Left ventricle myocardium inferior (tissue), 1 donor: ENCODE measurements at regions not wholly inside any gene's neighbourhood (a gene's known extent, or its start where the extent isn't known, plus 50 kb on each side); places are given as distances from the start of the nearest gene placed in this dataset.

Experiments
- DNase-seq: peaks from one replicate; pipeline ENCODE4 v3.0.0-alpha.2; 2020
- H3K27ac ChIP-seq: fragments of 200-600 bp; replicated peaks from 2 replicates; pipeline ENCODE4 v1.8.0; 2021
- H3K27me3 ChIP-seq: fragments of 200-600 bp; 2 replicates; pipeline ENCODE4 v1.8.0; 2021; ENCODE audit warnings: low read depth
- H3K36me3 ChIP-seq: fragments of 200-600 bp; 2 replicates; pipeline ENCODE4 v1.8.0; 2021
- H3K4me1 ChIP-seq: fragments of 200-600 bp; 2 replicates; pipeline ENCODE4 v1.8.0; 2021
- H3K4me3 ChIP-seq: fragments of 200-600 bp; 2 replicates; pipeline ENCODE4 v1.8.0; 2021; ENCODE audit warnings: mild to moderate bottlenecking, moderate library complexity
- H3K9me3 ChIP-seq: fragments of 200-600 bp; replicated peaks from 2 replicates; pipeline ENCODE4 v1.8.0; 2021
- intact Hi-C: fragments of 100-400 bp; cut with micrococcal nuclease; formaldehyde crosslinking; loops from one replicate; pipeline ENCODE4 v1.11.0; 2022
- TF ChIP-seq, protein P1 (sequence below): fragments of 200-600 bp; IDR thresholded peaks from 2 replicates; pipeline ENCODE4 v1.8.0; 2021; ENCODE audit warnings: antibody characterized with exemption, mild to moderate bottlenecking, borderline replicate concordance
- donor health status: DM: no; HTN: yes; CAD: no; lungs with severe emphysema.

DNA sequence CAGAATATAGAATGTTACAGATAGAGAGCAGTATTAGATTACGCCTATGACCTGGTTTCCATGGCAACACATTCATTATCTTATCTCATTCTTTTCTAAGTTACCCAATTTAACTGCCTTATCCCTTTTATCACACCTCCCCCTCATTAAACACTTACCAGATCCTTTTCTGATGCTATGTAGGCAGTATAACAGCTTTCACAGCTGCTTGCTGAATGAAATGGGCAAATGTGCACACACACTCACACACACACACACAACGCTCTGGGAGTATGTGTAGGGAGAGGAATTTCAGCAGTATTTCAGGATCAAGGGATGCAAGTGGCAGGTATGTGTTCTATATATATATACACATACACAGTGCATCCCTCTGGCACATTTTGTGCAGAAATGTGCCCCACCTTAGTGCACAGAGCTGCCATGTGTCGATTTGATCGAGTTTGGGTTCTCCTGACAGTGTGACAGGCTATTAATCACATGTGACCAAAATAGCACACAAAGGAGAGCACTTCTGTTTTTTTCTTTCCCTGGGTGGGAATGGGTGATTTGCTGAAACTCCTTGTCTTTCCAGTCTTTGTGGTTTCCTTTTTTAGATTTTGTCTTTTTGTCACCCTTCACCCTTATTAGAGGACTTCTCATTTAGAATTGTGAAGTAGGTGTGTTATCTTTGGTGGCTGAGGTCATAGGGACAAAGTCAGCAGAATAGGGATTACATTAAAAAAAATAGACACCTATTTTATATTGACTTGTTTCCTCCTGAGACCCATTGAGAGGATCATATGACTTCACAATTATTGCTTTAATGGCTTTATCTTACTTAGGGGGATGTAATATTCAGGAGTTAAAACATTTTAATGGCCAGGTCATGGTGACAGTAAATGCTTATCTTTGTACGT is 553.7 kb downstream of the PDCD6IP start:
- no peaks in the 10 kb centered on the region for H3K36me3 ChIP-seq
- H3K27ac ChIP-seq: no peak overlapping the region

DNA sequence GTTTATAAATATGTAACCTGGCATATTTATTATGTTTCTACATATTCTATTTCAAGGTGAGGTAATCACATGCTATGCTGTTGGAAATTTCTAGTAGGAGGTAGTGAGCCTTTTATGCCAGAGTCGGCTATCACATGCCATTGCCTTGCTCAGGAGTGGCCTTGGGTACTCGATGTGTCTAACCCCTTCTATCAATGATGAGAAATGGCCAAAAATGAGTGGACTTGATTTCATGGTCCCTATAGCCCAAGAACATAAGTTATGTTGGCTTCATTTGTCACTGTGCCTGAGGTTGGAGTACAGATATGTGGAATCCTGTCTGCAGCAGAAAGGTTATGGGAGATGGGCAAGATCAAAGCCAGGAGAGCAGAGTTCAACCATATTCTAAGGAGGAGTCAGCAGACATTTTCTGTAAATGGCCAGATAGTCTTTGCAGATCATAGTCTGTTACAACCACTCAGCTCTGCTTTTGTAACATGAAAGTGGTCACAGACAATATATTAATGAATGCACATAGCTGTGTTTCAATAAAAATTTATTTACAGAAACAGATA is 554.4 kb downstream of the PDCD6IP start:
- DNase-seq: no peak
- intact Hi-C loops: no loop called here
- H3K4me3 ChIP-seq: no peak overlapping the region
- no peaks in the 10 kb centered on the region for H3K36me3 ChIP-seq
- H3K27me3 ChIP-seq: no peaks in the 10 kb centered on the region
- no peak overlapping the region for H3K27ac ChIP-seq
- TF ChIP-seq, protein P1, sequence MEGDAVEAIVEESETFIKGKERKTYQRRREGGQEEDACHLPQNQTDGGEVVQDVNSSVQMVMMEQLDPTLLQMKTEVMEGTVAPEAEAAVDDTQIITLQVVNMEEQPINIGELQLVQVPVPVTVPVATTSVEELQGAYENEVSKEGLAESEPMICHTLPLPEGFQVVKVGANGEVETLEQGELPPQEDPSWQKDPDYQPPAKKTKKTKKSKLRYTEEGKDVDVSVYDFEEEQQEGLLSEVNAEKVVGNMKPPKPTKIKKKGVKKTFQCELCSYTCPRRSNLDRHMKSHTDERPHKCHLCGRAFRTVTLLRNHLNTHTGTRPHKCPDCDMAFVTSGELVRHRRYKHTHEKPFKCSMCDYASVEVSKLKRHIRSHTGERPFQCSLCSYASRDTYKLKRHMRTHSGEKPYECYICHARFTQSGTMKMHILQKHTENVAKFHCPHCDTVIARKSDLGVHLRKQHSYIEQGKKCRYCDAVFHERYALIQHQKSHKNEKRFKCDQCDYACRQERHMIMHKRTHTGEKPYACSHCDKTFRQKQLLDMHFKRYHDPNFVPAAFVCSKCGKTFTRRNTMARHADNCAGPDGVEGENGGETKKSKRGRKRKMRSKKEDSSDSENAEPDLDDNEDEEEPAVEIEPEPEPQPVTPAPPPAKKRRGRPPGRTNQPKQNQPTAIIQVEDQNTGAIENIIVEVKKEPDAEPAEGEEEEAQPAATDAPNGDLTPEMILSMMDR: no peak
- H3K9me3 ChIP-seq: no peaks in the 10 kb centered on the region
- no peaks in the 10 kb centered on the region for H3K4me1 ChIP-seq

More for the DNA sequence above, 553.7 kb downstream of the PDCD6IP start:
- Histone ChIP-seq H3K4me1 (no peaks in the 10 kb centered on the region), H3K9me3 (no peaks in the 10 kb centered on the region), H3K27me3 (no peaks in the 10 kb centered on the region), H3K4me3 (no peak overlapping the region)
- intact Hi-C loops: no loop called here
- TF ChIP-seq, protein P1: no peak
- no peak for DNase-seq

DNA sequence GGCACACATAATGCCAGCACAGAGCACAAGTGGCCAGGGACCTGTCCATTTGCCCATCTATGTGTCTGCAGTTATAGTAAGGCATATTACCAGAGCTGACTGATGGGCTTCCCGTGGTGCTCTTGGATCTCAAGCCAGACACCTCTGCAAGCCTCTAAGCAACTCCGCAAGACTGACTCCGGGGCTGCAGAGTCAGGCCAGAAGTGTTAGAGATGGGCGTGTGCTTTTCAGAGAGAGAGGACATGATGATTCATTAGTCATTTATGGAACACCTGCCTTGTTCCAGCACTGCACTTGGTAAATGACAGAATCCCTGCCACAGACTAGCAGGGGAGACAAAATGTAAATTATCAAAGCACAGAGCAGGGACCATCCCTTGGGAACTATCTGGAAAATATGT is 559.0 kb downstream of the PDCD6IP start:
- TF ChIP-seq, protein P1: no peak
- intact Hi-C loops: no loop called here

DNA sequence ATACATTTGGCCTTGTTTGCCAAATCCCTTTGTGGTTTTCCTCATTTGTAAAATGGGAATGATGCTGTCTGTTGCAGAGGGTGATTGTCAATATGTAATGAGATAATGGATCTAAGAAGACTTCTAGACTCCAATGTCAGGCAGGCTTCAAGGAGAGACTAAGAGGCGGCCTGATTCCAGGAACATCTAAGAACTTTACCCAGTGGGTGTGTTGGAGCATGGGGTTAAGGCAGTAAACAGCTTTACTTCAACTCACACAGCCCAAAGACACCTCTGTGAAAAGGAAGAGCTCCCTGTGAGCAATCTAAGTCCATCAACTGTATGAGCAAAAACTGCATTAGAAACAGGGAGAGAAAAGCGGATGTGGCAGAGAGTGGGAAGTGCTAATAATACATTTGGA is 560.6 kb downstream of the PDCD6IP start:
- TF ChIP-seq, protein P1: no peak
- intact Hi-C loops: no loop called here
- no peaks in the 10 kb centered on the region for H3K36me3 ChIP-seq
- peaks cover 2% of the 10 kb centered on the region for H3K9me3 ChIP-seq
- no peak overlapping the region for H3K4me3 ChIP-seq
- H3K4me1 ChIP-seq: no peaks in the 10 kb centered on the region
- H3K27ac ChIP-seq: no peak overlapping the region
- no peaks in the 10 kb centered on the region for H3K27me3 ChIP-seq
- no peak for DNase-seq

More for the DNA sequence above, 559.0 kb downstream of the PDCD6IP start:
- Histone ChIP-seq H3K9me3 (no peaks in the 10 kb centered on the region), H3K4me1 (no peaks in the 10 kb centered on the region), H3K27ac (no peak overlapping the region), H3K4me3 (no peak overlapping the region), H3K27me3 (no peaks in the 10 kb centered on the region), H3K36me3 (no peaks in the 10 kb centered on the region)
- no peak for DNase-seq

DNA sequence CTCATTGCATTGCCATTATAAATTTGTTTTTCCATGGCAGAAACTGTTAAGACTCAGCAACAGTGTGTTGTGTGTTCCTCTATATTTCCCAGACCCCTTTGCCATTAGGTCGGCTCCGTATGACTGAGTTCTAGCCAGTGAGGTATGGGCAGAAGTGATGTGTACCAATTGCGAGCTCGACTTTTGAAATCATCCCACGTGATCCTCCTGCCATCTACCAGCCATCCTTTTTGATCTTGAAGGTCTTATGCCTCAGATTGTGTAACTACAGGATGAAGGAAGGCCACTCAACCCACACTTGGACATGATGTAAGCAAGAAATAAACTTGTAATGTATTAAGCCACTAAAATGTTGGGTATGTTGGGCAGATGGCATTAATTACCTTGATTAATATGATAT is 562.3 kb downstream of the PDCD6IP start:
- H3K27ac ChIP-seq: no peak overlapping the region
- DNase-seq: no peak
- no peaks in the 10 kb centered on the region for H3K27me3 ChIP-seq
- TF ChIP-seq, protein P1: no peak
- intact Hi-C loops: no loop called here
- peaks cover 2% of the 10 kb centered on the region for H3K9me3 ChIP-seq
- H3K4me1 ChIP-seq: no peaks in the 10 kb centered on the region
- no peaks in the 10 kb centered on the region for H3K36me3 ChIP-seq
- no peak overlapping the region for H3K4me3 ChIP-seq
